Gastroesophageal sphincter (tissue), 3 donors: ENCODE measurements at regions not wholly inside any gene's neighbourhood (a gene's known extent, or its start where the extent isn't known, plus 50 kb on each side); places are given as distances from the start of the nearest gene placed in this dataset.
"Not testable (repeated sequence)": the region's sequence is repeated elsewhere in the genome, so short reads cannot be mapped to it uniquely, and the experiment has no call there.

Experiments
- EP300 ChIP-seq: sonication (generic); formaldehyde crosslinking; IDR thresholded peaks from one replicate; pipeline ENCODE4 v1.6.1; 2017; ENCODE audit warnings: antibody characterized with exemption, mild to moderate bottlenecking
- POLR2A ChIP-seq, 2 donors: fragments of 450-650 bp; IDR thresholded peaks; one replicate each; pipeline ENCODE4 v1.6.1; 2017; ENCODE audit warnings: antibody characterized with exemption in 2 of 2, mild to moderate bottlenecking in 2 of 2, moderate library complexity in 1 of 2
- TF ChIP-seq, protein P1 (sequence below), 4 experiments: fragments of 200-600 bp in 2 of 4; fragments of 450-650 bp in 2 of 4; sonication (generic) in 1 of 4; IDR thresholded peaks; one replicate each; pipeline ENCODE4 v1.5.1; 2017 to 2019; ENCODE audit warnings: antibody characterized with exemption in 4 of 4, mild to moderate bottlenecking in 2 of 4, moderate library complexity in 2 of 4

- TF ChIP-seq, protein P1, sequence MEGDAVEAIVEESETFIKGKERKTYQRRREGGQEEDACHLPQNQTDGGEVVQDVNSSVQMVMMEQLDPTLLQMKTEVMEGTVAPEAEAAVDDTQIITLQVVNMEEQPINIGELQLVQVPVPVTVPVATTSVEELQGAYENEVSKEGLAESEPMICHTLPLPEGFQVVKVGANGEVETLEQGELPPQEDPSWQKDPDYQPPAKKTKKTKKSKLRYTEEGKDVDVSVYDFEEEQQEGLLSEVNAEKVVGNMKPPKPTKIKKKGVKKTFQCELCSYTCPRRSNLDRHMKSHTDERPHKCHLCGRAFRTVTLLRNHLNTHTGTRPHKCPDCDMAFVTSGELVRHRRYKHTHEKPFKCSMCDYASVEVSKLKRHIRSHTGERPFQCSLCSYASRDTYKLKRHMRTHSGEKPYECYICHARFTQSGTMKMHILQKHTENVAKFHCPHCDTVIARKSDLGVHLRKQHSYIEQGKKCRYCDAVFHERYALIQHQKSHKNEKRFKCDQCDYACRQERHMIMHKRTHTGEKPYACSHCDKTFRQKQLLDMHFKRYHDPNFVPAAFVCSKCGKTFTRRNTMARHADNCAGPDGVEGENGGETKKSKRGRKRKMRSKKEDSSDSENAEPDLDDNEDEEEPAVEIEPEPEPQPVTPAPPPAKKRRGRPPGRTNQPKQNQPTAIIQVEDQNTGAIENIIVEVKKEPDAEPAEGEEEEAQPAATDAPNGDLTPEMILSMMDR (IDR thresholded peaks at IDR 0.05): not testable (repeated sequence)
- TF ChIP-seq POLR2A (IDR thresholded peaks at IDR 0.05); EP300: not testable (repeated sequence)
Measured at GRCh38 chr3:195643245-195643644, 59.5 kb upstream of the APOD start.
